ENCODE measurements at regions not wholly inside any gene's neighbourhood (a gene's known extent, or its start where the extent isn't known, plus 50 kb on each side); places are given as distances from the start of the nearest gene placed in this dataset.

GRCh38 chr7:46029111-46029704 is 108.1 kb upstream of the IGFBP3 start:
- H3K4me1 ChIP-seq (ENCODE audit: control insufficient read depth in 4 of 4, insufficient read depth in 4 of 4, low read length in 3 of 4): no peaks in the 10 kb centered on the region
- no peak for TF ChIP-seq GABPA (IDR thresholded peaks at IDR 0.05 in 1 of 2, conservative IDR thresholded peaks at IDR 0.05 in 1 of 2)
- TF ChIP-seq SP1 (IDR thresholded peaks at IDR 0.05): no peak
- TF ChIP-seq, protein P1, sequence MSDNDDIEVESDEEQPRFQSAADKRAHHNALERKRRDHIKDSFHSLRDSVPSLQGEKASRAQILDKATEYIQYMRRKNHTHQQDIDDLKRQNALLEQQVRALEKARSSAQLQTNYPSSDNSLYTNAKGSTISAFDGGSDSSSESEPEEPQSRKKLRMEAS (IDR thresholded peaks at IDR 0.05): no peak
- TF ChIP-seq, protein P2, sequence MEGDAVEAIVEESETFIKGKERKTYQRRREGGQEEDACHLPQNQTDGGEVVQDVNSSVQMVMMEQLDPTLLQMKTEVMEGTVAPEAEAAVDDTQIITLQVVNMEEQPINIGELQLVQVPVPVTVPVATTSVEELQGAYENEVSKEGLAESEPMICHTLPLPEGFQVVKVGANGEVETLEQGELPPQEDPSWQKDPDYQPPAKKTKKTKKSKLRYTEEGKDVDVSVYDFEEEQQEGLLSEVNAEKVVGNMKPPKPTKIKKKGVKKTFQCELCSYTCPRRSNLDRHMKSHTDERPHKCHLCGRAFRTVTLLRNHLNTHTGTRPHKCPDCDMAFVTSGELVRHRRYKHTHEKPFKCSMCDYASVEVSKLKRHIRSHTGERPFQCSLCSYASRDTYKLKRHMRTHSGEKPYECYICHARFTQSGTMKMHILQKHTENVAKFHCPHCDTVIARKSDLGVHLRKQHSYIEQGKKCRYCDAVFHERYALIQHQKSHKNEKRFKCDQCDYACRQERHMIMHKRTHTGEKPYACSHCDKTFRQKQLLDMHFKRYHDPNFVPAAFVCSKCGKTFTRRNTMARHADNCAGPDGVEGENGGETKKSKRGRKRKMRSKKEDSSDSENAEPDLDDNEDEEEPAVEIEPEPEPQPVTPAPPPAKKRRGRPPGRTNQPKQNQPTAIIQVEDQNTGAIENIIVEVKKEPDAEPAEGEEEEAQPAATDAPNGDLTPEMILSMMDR (IDR thresholded peaks at IDR 0.05; ENCODE audit: low read depth, low read length, missing input control): no peak
- no peak for TF ChIP-seq JUND (IDR thresholded peaks at IDR 0.05)
- TF ChIP-seq FOXA2 (IDR thresholded peaks at IDR 0.05): no peak
- TF ChIP-seq RXRA (IDR thresholded peaks at IDR 0.05): no peak
- no peak for TF ChIP-seq YY1 (IDR thresholded peaks at IDR 0.05)
- no peak for TF ChIP-seq NR2F2 (IDR thresholded peaks at IDR 0.05)
- TF ChIP-seq, protein P3, sequence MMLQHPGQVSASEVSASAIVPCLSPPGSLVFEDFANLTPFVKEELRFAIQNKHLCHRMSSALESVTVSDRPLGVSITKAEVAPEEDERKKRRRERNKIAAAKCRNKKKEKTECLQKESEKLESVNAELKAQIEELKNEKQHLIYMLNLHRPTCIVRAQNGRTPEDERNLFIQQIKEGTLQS (IDR thresholded peaks at IDR 0.05): no peak
- TF ChIP-seq ZBTB33 (IDR thresholded peaks at IDR 0.05): no peak
- no peak for TF ChIP-seq REST (IDR thresholded peaks at IDR 0.05)
- TF ChIP-seq HNF4G (IDR thresholded peaks at IDR 0.05): no peak
- no peak for TF ChIP-seq FOXA1 (IDR thresholded peaks at IDR 0.05)
- TF ChIP-seq HNF4A (conservative IDR thresholded peaks at IDR 0.05): no peak

GRCh38 chr7:46028246-46028645 is 107.2 kb upstream of the IGFBP3 start:
- TF ChIP-seq RAD21 (IDR thresholded peaks at IDR 0.05): no peak
- TF ChIP-seq, protein P3 (IDR thresholded peaks at IDR 0.05): no peak
- 93% methylated on average over 1 of the region's 1 CpG for WGBS
- no peaks in the 10 kb centered on the region for H3K36me3 ChIP-seq (ENCODE audit: control insufficient read depth in 4 of 4, insufficient read depth in 3 of 4, low read depth in 1 of 4, low read length in 3 of 4)
- no peak overlapping the region for H3K9ac ChIP-seq (ENCODE audit: low read depth in 1 of 2, low read length in 2 of 2)
- peaks cover 0 to 2% (median 0%) of the 10 kb centered on the region in 4 donors for H3K4me1 ChIP-seq (ENCODE audit: control insufficient read depth in 4 of 4, insufficient read depth in 4 of 4, low read length in 3 of 4)
- H3K27ac ChIP-seq (ENCODE audit: low read depth in 1 of 2, low read length in 2 of 2): no peak overlapping the region
- no peaks in the 10 kb centered on the region for H3K27me3 ChIP-seq (ENCODE audit: control insufficient read depth in 4 of 4, insufficient read depth in 4 of 4, low read length in 3 of 4)
- no peak overlapping the region for H3K4me3 ChIP-seq (ENCODE audit: low read depth in 1 of 3, low read length in 3 of 3)
- no peaks in the 10 kb centered on the region for H3K9me3 ChIP-seq (ENCODE audit: control insufficient read depth in 4 of 4, low read length in 3 of 4)
- DNase-seq (ENCODE audit: low spot score): no peak

More at GRCh38 chr7:46029111-46029704, 108.1 kb upstream of the IGFBP3 start:
- no peak for DNase-seq (ENCODE audit: low spot score)
- Histone ChIP-seq H3K9ac (ENCODE audit: low read depth in 1 of 2, low read length in 2 of 2) (no peak overlapping the region), H3K4me3 (ENCODE audit: low read depth in 1 of 3, low read length in 3 of 3) (no peak overlapping the region), H3K27me3 (ENCODE audit: control insufficient read depth in 4 of 4, insufficient read depth in 4 of 4, low read length in 3 of 4) (no peaks in the 10 kb centered on the region), H3K27ac (ENCODE audit: low read depth in 1 of 2, low read length in 2 of 2) (no peak overlapping the region), H3K36me3 (ENCODE audit: control insufficient read depth in 4 of 4, insufficient read depth in 3 of 4, low read depth in 1 of 4, low read length in 3 of 4) (no peaks in the 10 kb centered on the region), H3K9me3 (ENCODE audit: control insufficient read depth in 4 of 4, low read length in 3 of 4) (no peaks in the 10 kb centered on the region)
- 85% methylated on average over 2 of the region's 2 CpGs for WGBS

All from liver (tissue), 8 donors.